Nephron progenitor cell (in vitro differentiated cells): ENCODE measurements at regions not wholly inside any gene's neighbourhood (a gene's known extent, or its start where the extent isn't known, plus 50 kb on each side); places are given as distances from the start of the nearest gene placed in this dataset.
"Not testable (repeated sequence)": the region's sequence is repeated elsewhere in the genome, so short reads cannot be mapped to it uniquely, and the experiment has no call there.

Source experiments
- DNase-seq: peaks from one replicate; pipeline ENCODE4 v3.0.0; 2021
- H3K27ac Mint-ChIP-seq: 2 replicates; pipeline ENCODE4 v1.8.0; 2021; ENCODE audit warnings: mild to moderate bottlenecking, moderate library complexity, mixed read lengths
- H3K27me3 Mint-ChIP-seq: 2 replicates; pipeline ENCODE4 v1.8.0; 2021; ENCODE audit warnings: mild to moderate bottlenecking, low read depth, mixed read lengths; ENCODE audit not compliant: poor library complexity
- H3K36me3 Mint-ChIP-seq: 2 replicates; pipeline ENCODE4 v1.8.0; 2021; ENCODE audit warnings: low read depth, mixed read lengths
- H3K4me1 Mint-ChIP-seq: 2 replicates; pipeline ENCODE4 v1.8.0; 2021; ENCODE audit warnings: mixed read lengths
- H3K4me3 Mint-ChIP-seq: 2 replicates; pipeline ENCODE4 v1.8.0; 2021; ENCODE audit warnings: mild to moderate bottlenecking, moderate library complexity, mixed read lengths
- H3K9me3 Mint-ChIP-seq: 2 replicates; pipeline ENCODE4 v1.8.0; 2021; ENCODE audit warnings: mild to moderate bottlenecking, moderate library complexity, mixed read lengths
- CTCF ChIP-seq: fragments of 200-600 bp; sonication (generic); IDR thresholded peaks from 2 replicates; pipeline ENCODE4 v1.5.0; 2021; ENCODE audit warnings: antibody characterized with exemption

DNA sequence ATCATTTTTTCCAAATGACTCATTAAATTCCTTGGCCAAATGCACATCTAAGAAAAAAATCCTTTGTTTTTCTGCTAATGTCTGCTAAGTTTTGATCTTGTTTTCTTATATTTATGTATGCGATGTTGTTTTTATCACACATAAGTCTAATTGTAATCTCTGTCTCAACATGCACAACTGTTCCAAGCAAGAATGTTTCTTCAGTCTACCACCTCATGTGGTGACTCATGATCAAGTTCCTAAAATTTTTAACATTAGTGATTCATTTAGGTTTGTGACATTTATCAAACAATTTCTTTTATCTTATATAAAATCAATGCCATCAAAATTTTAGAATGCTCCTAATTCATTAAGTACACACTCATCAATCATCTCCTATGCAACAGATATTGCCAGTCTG is 763.9 kb upstream of the FAM174A start:
- no peaks in the 10 kb centered on the region for H3K36me3 Mint-ChIP-seq
- no peak for TF ChIP-seq CTCF
- no peak overlapping the region for H3K4me3 Mint-ChIP-seq
- DNase-seq = no peak
- no peak overlapping the region for H3K27ac Mint-ChIP-seq
- no peaks in the 10 kb centered on the region for H3K27me3 Mint-ChIP-seq
- H3K4me1 Mint-ChIP-seq = peaks cover 19% of the 10 kb centered on the region
- peaks cover 5% of the 10 kb centered on the region for H3K9me3 Mint-ChIP-seq

DNA sequence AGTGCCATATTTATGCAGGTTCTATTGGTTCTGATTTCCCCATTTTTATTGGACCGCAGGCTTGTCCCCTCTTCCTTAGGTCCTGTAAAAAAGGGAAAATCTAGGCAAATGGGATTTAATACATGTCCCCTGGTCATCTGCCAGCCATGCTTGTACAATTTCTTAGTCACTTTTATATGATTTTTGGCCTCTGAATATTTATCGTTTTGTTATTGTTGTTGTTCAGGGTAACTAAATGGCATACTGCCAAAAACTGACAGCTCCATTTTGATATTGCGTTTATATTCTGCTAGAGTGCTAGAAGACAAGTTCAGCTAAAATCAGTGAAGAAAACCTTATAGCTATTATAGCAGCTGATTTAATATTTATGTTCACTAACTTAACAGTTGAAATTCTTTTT is 770.2 kb upstream of the FAM174A start:
- Mint-ChIP-seq H3K27me3 (no peaks in the 10 kb centered on the region), H3K4me1 (peaks cover 12% of the 10 kb centered on the region), H3K4me3 (no peak overlapping the region), H3K36me3 (peaks cover 5% of the 10 kb centered on the region), H3K9me3 (peaks cover 35% of the 10 kb centered on the region), H3K27ac (no peak overlapping the region)
- TF ChIP-seq CTCF = no peak
- no peak for DNase-seq

GRCh38 chr5:99763021-99763774 is 772.0 kb upstream of the FAM174A start:
- no peak for TF ChIP-seq CTCF
- Mint-ChIP-seq H3K4me1 (peaks cover 12% of the 10 kb centered on the region), H3K27ac (peak overlapping the region; percentile 57), H3K4me3 (no peak overlapping the region), H3K36me3 (peaks cover 5% of the 10 kb centered on the region), H3K9me3 (peaks cover 46% of the 10 kb centered on the region), H3K27me3 (no peaks in the 10 kb centered on the region)
- DNase-seq = no peak

DNA sequence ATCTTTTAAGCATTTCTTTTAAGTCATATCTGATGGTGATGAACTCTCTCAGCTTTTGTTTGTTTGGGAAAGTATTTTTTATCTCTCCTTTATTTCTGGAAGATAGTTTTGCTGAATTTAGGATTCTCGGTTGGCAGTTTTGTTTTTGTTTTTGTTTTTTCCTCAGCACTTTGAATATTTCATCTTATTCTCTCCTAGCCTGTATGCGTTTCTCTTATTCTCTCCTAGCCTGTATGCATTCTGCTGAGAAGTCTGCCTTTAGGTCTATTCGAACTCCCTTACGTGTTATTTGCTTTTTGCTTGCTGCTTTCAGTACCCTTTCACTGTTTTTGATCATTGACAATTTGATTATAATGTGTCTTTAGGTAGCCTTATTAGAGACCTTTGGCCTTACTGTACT is 787.8 kb upstream of the FAM174A start:
- H3K4me1 Mint-ChIP-seq = no peaks in the 10 kb centered on the region
- H3K27ac Mint-ChIP-seq = no peak overlapping the region
- peaks cover 9% of the 10 kb centered on the region for H3K9me3 Mint-ChIP-seq
- DNase-seq = no peak
- H3K36me3 Mint-ChIP-seq = no peaks in the 10 kb centered on the region
- no peak for TF ChIP-seq CTCF
- no peak overlapping the region for H3K4me3 Mint-ChIP-seq
- no peaks in the 10 kb centered on the region for H3K27me3 Mint-ChIP-seq

- H3K36me3 Mint-ChIP-seq, H3K27ac Mint-ChIP-seq, DNase-seq, H3K4me3 Mint-ChIP-seq, H3K4me1 Mint-ChIP-seq, H3K9me3 Mint-ChIP-seq, H3K27me3 Mint-ChIP-seq: not testable (repeated sequence)
These were observed 802.0 kb upstream of the FAM174A start for GRCh38 chr5:99733146-99733545.

DNA sequence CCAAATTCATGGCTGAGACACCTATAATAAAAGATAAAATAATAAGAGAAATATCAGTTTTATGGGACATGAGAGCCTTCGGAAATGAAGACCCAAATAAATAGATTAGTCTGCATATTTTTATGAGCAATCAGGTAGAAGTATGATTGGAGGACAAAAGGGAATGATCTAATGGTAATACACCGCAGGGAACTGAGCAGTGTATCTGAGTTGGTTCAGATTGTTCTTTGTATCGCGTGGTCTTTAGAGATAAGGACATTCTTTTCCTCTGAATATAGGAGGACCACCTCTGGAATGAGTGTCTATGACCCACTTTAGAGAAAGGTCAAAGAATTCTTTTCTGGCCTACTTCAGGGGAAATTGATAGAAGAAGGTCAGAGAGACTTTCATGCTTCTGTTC is 801.8 kb upstream of the CHD1 start:
- H3K36me3 Mint-ChIP-seq, H3K27me3 Mint-ChIP-seq, DNase-seq, H3K4me1 Mint-ChIP-seq, H3K27ac Mint-ChIP-seq, H3K9me3 Mint-ChIP-seq, H3K4me3 Mint-ChIP-seq: not testable (repeated sequence)

GRCh38 chr5:99724732-99725290 is 796.0 kb upstream of the CHD1 start:
- no peak overlapping the region for H3K27ac Mint-ChIP-seq

More at GRCh38 chr5:99724732-99725290, 796.0 kb upstream of the CHD1 start:
- Mint-ChIP-seq H3K4me1 (no peaks in the 10 kb centered on the region), H3K36me3 (no peaks in the 10 kb centered on the region), H3K9me3 (no peaks in the 10 kb centered on the region), H3K4me3 (no peak overlapping the region), H3K27me3 (no peaks in the 10 kb centered on the region)
- no peak for DNase-seq
- no peak for TF ChIP-seq CTCF
